GM23338 (cell line): ENCODE measurements at regions not wholly inside any gene's neighbourhood (a gene's known extent, or its start where the extent isn't known, plus 50 kb on each side); places are given as distances from the start of the nearest gene placed in this dataset.

Source experiments
- ATAC-seq: fragments of 200-7000 bp; cut with Tn5 transposase; 3 replicates; pipeline ENCODE4 v1.9.1; 2020
- DNase-seq: peaks from one replicate; pipeline ENCODE4 v3.0.0-alpha.2; 2015; ENCODE audit warnings: low spot score
- H2AFZ ChIP-seq: fragments of 200-600 bp; sonication (generic); 2 replicates; pipeline ENCODE4 v1.8.0; 2016; ENCODE audit warnings: antibody characterized with exemption, mild to moderate bottlenecking, moderate library complexity
- H3F3A ChIP-seq: fragments of 200-600 bp; sonication (generic); replicated peaks from 2 replicates; pipeline ENCODE4 v1.8.0; 2017; ENCODE audit warnings: antibody characterized with exemption, mixed run types, low read depth
- H3K27ac ChIP-seq: fragments of 200-600 bp; sonication (generic); 2 replicates; pipeline ENCODE4 v1.6.1; 2016; ENCODE audit warnings: low read depth
- H3K27me3 ChIP-seq: fragments of 200-600 bp; sonication (generic); 2 replicates; pipeline ENCODE4 v1.8.0; 2016; ENCODE audit warnings: mild to moderate bottlenecking, mixed run types, moderate library complexity; ENCODE audit not compliant: insufficient read depth
- H3K36me3 ChIP-seq: fragments of 200-600 bp; sonication (generic); 2 replicates; pipeline ENCODE4 v1.8.0; 2016; ENCODE audit warnings: mild to moderate bottlenecking; ENCODE audit not compliant: insufficient read depth
- H3K4me1 ChIP-seq: fragments of 200-600 bp; sonication (generic); 2 replicates; pipeline ENCODE4 v1.8.0; 2016; ENCODE audit warnings: mild to moderate bottlenecking, moderate library complexity; ENCODE audit not compliant: insufficient read depth
- H3K4me2 ChIP-seq: fragments of 200-600 bp; sonication (generic); 2 replicates; pipeline ENCODE4 v1.7.1; 2017; ENCODE audit warnings: mixed run types
- H3K4me3 ChIP-seq: fragments of 200-600 bp; sonication (generic); 2 replicates; pipeline ENCODE4 v1.6.1; 2016; ENCODE audit warnings: mixed run types
- H3K79me2 ChIP-seq: fragments of 200-600 bp; sonication (generic); replicated peaks from 2 replicates; pipeline ENCODE4 v1.8.0; 2017; ENCODE audit warnings: mild to moderate bottlenecking; ENCODE audit not compliant: insufficient read depth
- H3K9me2 ChIP-seq: fragments of 200-600 bp; sonication (generic); 2 replicates; pipeline ENCODE4 v1.8.0; 2017; ENCODE audit not compliant: insufficient read depth
- H4K20me1 ChIP-seq: fragments of 200-600 bp; sonication (generic); replicated peaks from 2 replicates; pipeline ENCODE4 v1.8.0; 2017; ENCODE audit warnings: mild to moderate bottlenecking; ENCODE audit not compliant: insufficient read depth
- H3K27ac Mint-ChIP-seq: 2 replicates; pipeline ENCODE4 v1.8.0; 2020; ENCODE audit warnings: inconsistent platforms, mild to moderate bottlenecking, moderate library complexity, mixed read lengths
- H3K27me3 Mint-ChIP-seq: 3 replicates; pipeline ENCODE4 v1.8.0; 2022; ENCODE audit warnings: low read depth, mild to moderate bottlenecking, moderate library complexity, mixed read lengths, inconsistent platforms; ENCODE audit not compliant: insufficient read depth, poor library complexity
- H3K36me3 Mint-ChIP-seq: 3 replicates; pipeline ENCODE4 v1.8.0; 2021; ENCODE audit warnings: low read depth, mild to moderate bottlenecking, inconsistent platforms, moderate library complexity, mixed read lengths
- H3K4me1 Mint-ChIP-seq: 3 replicates; pipeline ENCODE4 v1.8.0; 2020; ENCODE audit warnings: mild to moderate bottlenecking, inconsistent platforms, mixed read lengths
- H3K4me3 Mint-ChIP-seq: 3 replicates; pipeline ENCODE4 v1.8.0; 2021; ENCODE audit warnings: moderate library complexity, mild to moderate bottlenecking, inconsistent platforms, mixed read lengths
- H3K9me3 Mint-ChIP-seq: 3 replicates; pipeline ENCODE4 v1.8.0; 2020; ENCODE audit warnings: moderate library complexity, mild to moderate bottlenecking, inconsistent platforms, mixed read lengths
- CREB1 ChIP-seq: fragments of 250-450 bp; sonication (Bioruptor Pico); IDR thresholded peaks from 2 replicates; pipeline ENCODE4 v1.5.0; 2020; ENCODE audit warnings: low read depth, mild to moderate bottlenecking, moderate library complexity
- CTCF ChIP-seq, 2 experiments: fragments of 200-600 bp in 1 of 2; sonication (generic) in 1 of 2; conservative IDR thresholded peaks; 2 replicates each; pipeline versions ENCODE4 v1.5.1 to v1.6.1; 2016 to 2017; ENCODE audit warnings: antibody characterized with exemption in 2 of 2, low read depth in 2 of 2, mild to moderate bottlenecking in 2 of 2, moderate library complexity in 1 of 2
- ETS1 ChIP-seq: IDR thresholded peaks from 2 replicates; pipeline ENCODE4 v1.6.1; 2016; ENCODE audit warnings: antibody characterized with exemption
- EZH2 ChIP-seq: fragments of 200-600 bp; sonication (generic); IDR thresholded peaks from one replicate; pipeline ENCODE4 v1.8.0; 2017; ENCODE audit warnings: antibody characterized with exemption, mild to moderate bottlenecking, low read depth; ENCODE audit not compliant: unreplicated experiment
- EZH2phosphoT487 ChIP-seq: fragments of 200-600 bp; sonication (generic); IDR thresholded peaks from one replicate; pipeline ENCODE4 v1.8.1; 2018; ENCODE audit warnings: antibody characterized with exemption; ENCODE audit not compliant: unreplicated experiment
- JUNB ChIP-seq: IDR thresholded peaks from one replicate; pipeline ENCODE4 v1.6.1; 2016; ENCODE audit warnings: antibody characterized with exemption; ENCODE audit not compliant: unreplicated experiment
- NANOG ChIP-seq: IDR thresholded peaks from 2 replicates; pipeline ENCODE4 v1.6.1; 2016; ENCODE audit warnings: antibody characterized with exemption, borderline replicate concordance
- POLR2AphosphoS5 ChIP-seq: IDR thresholded peaks from 2 replicates; pipeline ENCODE4 v1.6.1; 2016; ENCODE audit warnings: antibody characterized with exemption, low read depth
- REST ChIP-seq: IDR thresholded peaks from one replicate; pipeline ENCODE4 v1.6.1; 2018; ENCODE audit warnings: antibody characterized with exemption; ENCODE audit not compliant: unreplicated experiment
- STAT1 ChIP-seq: IDR thresholded peaks from one replicate; pipeline ENCODE4 v1.6.1; 2016; ENCODE audit warnings: antibody characterized with exemption; ENCODE audit not compliant: unreplicated experiment
- ZNF114 ChIP-seq: fragments of 250-450 bp; sonication (Bioruptor Pico); IDR thresholded peaks from 2 replicates; pipeline ENCODE4 v1.5.0; 2020; ENCODE audit warnings: mild to moderate bottlenecking, moderate library complexity
- ZNF331 ChIP-seq: fragments of 250-450 bp; sonication (Bioruptor Pico); IDR thresholded peaks from 2 replicates; pipeline ENCODE4 v1.5.0; 2020; ENCODE audit warnings: low read depth, mild to moderate bottlenecking, moderate library complexity
- ZNF462 ChIP-seq: fragments of 250-450 bp; sonication (Bioruptor Pico); IDR thresholded peaks from 2 replicates; pipeline ENCODE4 v1.5.0; 2020; ENCODE audit warnings: mild to moderate bottlenecking, moderate library complexity

GRCh38 chr6:10174761-10175160 lies 240.1 kb downstream of the TFAP2A start:
- no peaks in the 10 kb centered on the region for H3K9me2 ChIP-seq
- no peaks in the 10 kb centered on the region for H4K20me1 ChIP-seq
- H3K27me3 ChIP-seq = no peaks in the 10 kb centered on the region
- H3K79me2 ChIP-seq = no peaks in the 10 kb centered on the region
- no peak overlapping the region for H3K4me2 ChIP-seq
- peaks cover 1% of the 10 kb centered on the region for H3K27me3 Mint-ChIP-seq
- H3K9me3 Mint-ChIP-seq = peaks cover 4% of the 10 kb centered on the region
- no peak overlapping the region for H2AFZ ChIP-seq
- H3F3A ChIP-seq = no peaks in the 10 kb centered on the region
- peaks cover 3% of the 10 kb centered on the region; the same call in 1 of the 3 replicates for H3K36me3 Mint-ChIP-seq
- DNase-seq = no peak
- no peaks in the 10 kb centered on the region for H3K4me1 ChIP-seq
- H3K4me3 ChIP-seq = no peak overlapping the region
- no peak overlapping the region for H3K4me3 Mint-ChIP-seq
- no peak for ATAC-seq
- H3K27ac Mint-ChIP-seq = no peak overlapping the region
- TF ChIP-seq ZNF331 (CRISPR knock-in tag) (no peak), CREB1 (CRISPR knock-in tag) (no peak), ZNF114 (CRISPR knock-in tag) (no peak), ETS1 (no peak), POLR2AphosphoS5 (no peak), ZNF462 (CRISPR knock-in tag) (no peak), EZH2 (no peak), JUNB (no peak), CTCF (conservative IDR thresholded peaks at IDR 0.05; ENCODE audit: low read depth in 2 of 2) (no peak), NANOG (no peak), EZH2phosphoT487 (no peak), STAT1 (no peak), REST (no peak)
- no peak overlapping the region for H3K27ac ChIP-seq
- H3K4me1 Mint-ChIP-seq = peaks cover 5% of the 10 kb centered on the region; the same call in 2 of the 3 replicates
- no peaks in the 10 kb centered on the region for H3K36me3 ChIP-seq
